ENCODE measurements at regions not wholly inside any gene's neighbourhood (a gene's known extent, or its start where the extent isn't known, plus 50 kb on each side); places are given as distances from the start of the nearest gene placed in this dataset.

GRCh38 chr2:60329225-60329624, 224.2 kb downstream of the BCL11A start:
- TF ChIP-seq GATA1 (IDR thresholded peaks at IDR 0.05; ENCODE audit: low read depth, low read length) (no peak), POLR2A (IDR thresholded peaks at IDR 0.05; ENCODE audit: low read length) (no peak)
- no peak for DNase-seq

GRCh38 chr2:60324536-60324935, 228.9 kb downstream of the BCL11A start:
- no peak for DNase-seq
- no peak for TF ChIP-seq POLR2A (IDR thresholded peaks at IDR 0.05; ENCODE audit: low read length)
- TF ChIP-seq GATA1 (IDR thresholded peaks at IDR 0.05; ENCODE audit: low read depth, low read length), result no peak

GRCh38 chr2:60321816-60322215, 231.6 kb downstream of the BCL11A start:
- DNase-seq, result no peak

GRCh38 chr2:60320724-60321123, 232.7 kb downstream of the BCL11A start:
- no peak for TF ChIP-seq GATA1 (IDR thresholded peaks at IDR 0.05; ENCODE audit: low read depth, low read length)
- no peak for TF ChIP-seq POLR2A (IDR thresholded peaks at IDR 0.05; ENCODE audit: low read length)
- no peak for DNase-seq

More at GRCh38 chr2:60321816-60322215, 231.6 kb downstream of the BCL11A start:
- TF ChIP-seq POLR2A (IDR thresholded peaks at IDR 0.05; ENCODE audit: low read length), result no peak
- no peak for TF ChIP-seq GATA1 (IDR thresholded peaks at IDR 0.05; ENCODE audit: low read depth, low read length)

- no peak for DNase-seq
- TF ChIP-seq GATA1 (IDR thresholded peaks at IDR 0.05; ENCODE audit: low read depth, low read length) (no peak), POLR2A (IDR thresholded peaks at IDR 0.05; ENCODE audit: low read length) (no peak)
Observed at GRCh38 chr2:60319031-60319547, 234.4 kb downstream of the BCL11A start.

- no peak for DNase-seq
- TF ChIP-seq POLR2A (IDR thresholded peaks at IDR 0.05; ENCODE audit: low read length), result no peak
- no peak for TF ChIP-seq GATA1 (IDR thresholded peaks at IDR 0.05; ENCODE audit: low read depth, low read length)
Observed at GRCh38 chr2:60318544-60318943, 234.9 kb downstream of the BCL11A start.

GRCh38 chr2:60317844-60318243, 235.6 kb downstream of the BCL11A start:
- DNase-seq, result no peak
- TF ChIP-seq GATA1 (IDR thresholded peaks at IDR 0.05; ENCODE audit: low read depth, low read length) (no peak), POLR2A (IDR thresholded peaks at IDR 0.05; ENCODE audit: low read length) (no peak)

GRCh38 chr2:60317034-60317386, 236.4 kb downstream of the BCL11A start:
- no peak for DNase-seq
- TF ChIP-seq GATA1 (IDR thresholded peaks at IDR 0.05; ENCODE audit: low read depth, low read length) (no peak), POLR2A (IDR thresholded peaks at IDR 0.05; ENCODE audit: low read length) (no peak)

- no peak for DNase-seq
- TF ChIP-seq GATA1 (IDR thresholded peaks at IDR 0.05; ENCODE audit: low read depth, low read length) (no peak), POLR2A (IDR thresholded peaks at IDR 0.05; ENCODE audit: low read length) (no peak)
Observed at GRCh38 chr2:60316381-60317033, 236.9 kb downstream of the BCL11A start.

- DNase-seq, result no peak
- TF ChIP-seq GATA1 (IDR thresholded peaks at IDR 0.05; ENCODE audit: low read depth, low read length) (no peak), POLR2A (IDR thresholded peaks at IDR 0.05; ENCODE audit: low read length) (no peak)
Observed at GRCh38 chr2:60313470-60314172, 239.8 kb downstream of the BCL11A start.

- peak in 1 of 2 experiments; percentile 19 for DNase-seq
- TF ChIP-seq POLR2A (IDR thresholded peaks at IDR 0.05; ENCODE audit: low read length) (no peak), GATA1 (IDR thresholded peaks at IDR 0.05; ENCODE audit: low read depth, low read length) (no peak)
Observed at GRCh38 chr2:60312618-60313017, 240.8 kb downstream of the BCL11A start.

GRCh38 chr2:60311524-60311923, 241.9 kb downstream of the BCL11A start:
- TF ChIP-seq GATA1 (IDR thresholded peaks at IDR 0.05; ENCODE audit: low read depth, low read length) (no peak), POLR2A (IDR thresholded peaks at IDR 0.05; ENCODE audit: low read length) (no peak)
- DNase-seq, result no peak

GRCh38 chr2:60309941-60310660, 243.4 kb downstream of the BCL11A start:
- no peak for DNase-seq
- TF ChIP-seq GATA1 (IDR thresholded peaks at IDR 0.05; ENCODE audit: low read depth, low read length) (no peak), POLR2A (IDR thresholded peaks at IDR 0.05; ENCODE audit: low read length) (no peak)

- DNase-seq, result no peak
- TF ChIP-seq POLR2A (IDR thresholded peaks at IDR 0.05; ENCODE audit: low read length), result no peak
- no peak for TF ChIP-seq GATA1 (IDR thresholded peaks at IDR 0.05; ENCODE audit: low read depth, low read length)
Observed at GRCh38 chr2:60309336-60309735, 244.1 kb downstream of the BCL11A start.
